ENCODE measurements at regions not wholly inside any gene's neighbourhood (a gene's known extent, or its start where the extent isn't known, plus 50 kb on each side); places are given as distances from the start of the nearest gene placed in this dataset.

- DNase-seq (ENCODE audit: extremely low read depth in 1 of 2, low read depth in 1 of 2): no peak
Observed at GRCh38 chr1:29441916-29442668, 205.8 kb downstream of the PTPRU start.

- no peak for DNase-seq (ENCODE audit: extremely low read depth in 1 of 2, low read depth in 1 of 2)
Observed at GRCh38 chr1:29439615-29440014, 203.3 kb downstream of the PTPRU start.

GRCh38 chr1:29438991-29439390 is 202.7 kb downstream of the PTPRU start:
- DNase-seq (ENCODE audit: extremely low read depth in 1 of 2, low read depth in 1 of 2): no peak

GRCh38 chr1:29437946-29438345 is 201.6 kb downstream of the PTPRU start:
- DNase-seq (ENCODE audit: extremely low read depth in 1 of 2, low read depth in 1 of 2): no peak

GRCh38 chr1:29436181-29436785 is 200.0 kb downstream of the PTPRU start:
- no peak for DNase-seq (ENCODE audit: extremely low read depth in 1 of 2, low read depth in 1 of 2)

GRCh38 chr1:29433830-29434229 is 197.5 kb downstream of the PTPRU start:
- no peak for DNase-seq (ENCODE audit: extremely low read depth in 1 of 2, low read depth in 1 of 2)

GRCh38 chr1:29431138-29431537 is 194.8 kb downstream of the PTPRU start:
- no peak for DNase-seq (ENCODE audit: extremely low read depth in 1 of 2, low read depth in 1 of 2)

- no peak for DNase-seq (ENCODE audit: extremely low read depth in 1 of 2, low read depth in 1 of 2)
Observed at GRCh38 chr1:29429656-29430055, 193.3 kb downstream of the PTPRU start.

GRCh38 chr1:29428997-29429396 is 192.7 kb downstream of the PTPRU start:
- DNase-seq (ENCODE audit: extremely low read depth in 1 of 2, low read depth in 1 of 2): no peak

- DNase-seq (ENCODE audit: extremely low read depth in 1 of 2, low read depth in 1 of 2): no peak
Observed at GRCh38 chr1:29428280-29428615, 191.9 kb downstream of the PTPRU start.

- DNase-seq (ENCODE audit: extremely low read depth in 1 of 2, low read depth in 1 of 2): no peak
Observed at GRCh38 chr1:29427614-29428279, 191.4 kb downstream of the PTPRU start.

GRCh38 chr1:29426701-29427279 is 190.5 kb downstream of the PTPRU start:
- DNase-seq (ENCODE audit: extremely low read depth in 1 of 2, low read depth in 1 of 2): no peak

- DNase-seq (ENCODE audit: extremely low read depth in 1 of 2, low read depth in 1 of 2): no peak
Observed at GRCh38 chr1:29425631-29426030, 189.3 kb downstream of the PTPRU start.

GRCh38 chr1:29424266-29424665 is 187.9 kb downstream of the PTPRU start:
- no peak for DNase-seq (ENCODE audit: extremely low read depth in 1 of 2, low read depth in 1 of 2)

GRCh38 chr1:29420202-29420601 is 183.9 kb downstream of the PTPRU start:
- DNase-seq (ENCODE audit: extremely low read depth in 1 of 2, low read depth in 1 of 2): no peak

GRCh38 chr1:29417971-29418370 is 181.6 kb downstream of the PTPRU start:
- no peak for DNase-seq (ENCODE audit: extremely low read depth in 1 of 2, low read depth in 1 of 2)

GRCh38 chr1:29417147-29417858 is 181.0 kb downstream of the PTPRU start:
- no peak for DNase-seq (ENCODE audit: extremely low read depth in 1 of 2, low read depth in 1 of 2)

- no peak for DNase-seq (ENCODE audit: extremely low read depth in 1 of 2, low read depth in 1 of 2)
Observed at GRCh38 chr1:29416267-29417146, 180.2 kb downstream of the PTPRU start.

GRCh38 chr1:29415861-29416260 is 179.5 kb downstream of the PTPRU start:
- no peak for DNase-seq (ENCODE audit: extremely low read depth in 1 of 2, low read depth in 1 of 2)

- no peak for DNase-seq (ENCODE audit: extremely low read depth in 1 of 2, low read depth in 1 of 2)
Observed at GRCh38 chr1:29415156-29415830, 179.0 kb downstream of the PTPRU start.

Measured in activated CD8-positive, alpha-beta memory T cell treated with anti-CD3 and anti-CD28 coated beads for 1 hour (primary cell).